Loucy (cell line): ENCODE measurements at regions not wholly inside any gene's neighbourhood (a gene's known extent, or its start where the extent isn't known, plus 50 kb on each side); places are given as distances from the start of the nearest gene placed in this dataset.

Experiments
- EZH2phosphoT487 ChIP-seq: fragments of 200-600 bp; IDR thresholded peaks from 2 replicates; pipeline ENCODE4 v1.6.1; 2018; ENCODE audit warnings: antibody characterized with exemption, mild to moderate bottlenecking, moderate library complexity, borderline replicate concordance
- TF ChIP-seq, protein P1 (sequence below): fragments of 200-600 bp; sonication (generic); conservative IDR thresholded peaks from 2 replicates; pipeline ENCODE4 v1.5.1; 2014; ENCODE audit warnings: mild to moderate bottlenecking, antibody characterized with exemption, low read length

DNA sequence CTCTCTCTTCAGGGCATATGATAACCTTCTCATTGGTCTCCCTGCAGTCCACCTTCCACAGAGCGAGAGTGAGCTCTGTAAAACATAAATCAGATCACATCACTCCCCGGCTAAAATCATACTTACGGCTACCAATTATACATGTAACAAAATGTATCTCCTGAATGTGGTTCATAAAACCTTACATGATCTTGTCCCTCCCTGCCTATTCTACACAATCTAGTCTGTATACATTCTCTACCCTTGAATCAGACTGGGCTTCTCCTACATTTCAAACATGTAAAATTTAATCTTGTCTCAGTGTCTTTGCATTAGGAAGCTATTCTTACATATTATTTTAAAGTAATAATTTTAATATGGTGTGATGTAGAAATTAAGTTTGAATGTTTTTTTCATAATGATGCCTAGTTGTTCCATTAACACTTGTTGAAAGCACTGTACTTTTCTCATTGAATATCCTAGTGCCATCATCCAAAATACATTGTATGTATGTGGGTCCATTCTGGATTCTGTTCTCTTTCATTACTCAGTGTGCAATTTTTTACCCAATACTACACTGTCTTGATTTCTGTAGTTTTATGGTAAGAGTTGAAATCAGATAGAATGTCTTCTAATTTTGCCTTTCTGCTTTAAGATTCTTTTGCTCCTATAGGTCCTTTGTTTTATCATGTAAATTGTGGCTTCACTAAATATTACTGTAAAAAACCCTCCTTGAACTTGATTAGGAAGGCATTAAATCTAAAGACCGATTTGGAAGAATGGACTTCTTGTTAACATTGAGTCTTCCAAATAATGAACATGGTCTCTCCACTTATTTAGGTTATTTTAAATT, 403.3 kb upstream of the EPHA7 start:
- TF ChIP-seq, protein P1, sequence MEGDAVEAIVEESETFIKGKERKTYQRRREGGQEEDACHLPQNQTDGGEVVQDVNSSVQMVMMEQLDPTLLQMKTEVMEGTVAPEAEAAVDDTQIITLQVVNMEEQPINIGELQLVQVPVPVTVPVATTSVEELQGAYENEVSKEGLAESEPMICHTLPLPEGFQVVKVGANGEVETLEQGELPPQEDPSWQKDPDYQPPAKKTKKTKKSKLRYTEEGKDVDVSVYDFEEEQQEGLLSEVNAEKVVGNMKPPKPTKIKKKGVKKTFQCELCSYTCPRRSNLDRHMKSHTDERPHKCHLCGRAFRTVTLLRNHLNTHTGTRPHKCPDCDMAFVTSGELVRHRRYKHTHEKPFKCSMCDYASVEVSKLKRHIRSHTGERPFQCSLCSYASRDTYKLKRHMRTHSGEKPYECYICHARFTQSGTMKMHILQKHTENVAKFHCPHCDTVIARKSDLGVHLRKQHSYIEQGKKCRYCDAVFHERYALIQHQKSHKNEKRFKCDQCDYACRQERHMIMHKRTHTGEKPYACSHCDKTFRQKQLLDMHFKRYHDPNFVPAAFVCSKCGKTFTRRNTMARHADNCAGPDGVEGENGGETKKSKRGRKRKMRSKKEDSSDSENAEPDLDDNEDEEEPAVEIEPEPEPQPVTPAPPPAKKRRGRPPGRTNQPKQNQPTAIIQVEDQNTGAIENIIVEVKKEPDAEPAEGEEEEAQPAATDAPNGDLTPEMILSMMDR, result no peak
- no peak for TF ChIP-seq EZH2phosphoT487
